GM19240 (cell line): ENCODE measurements at regions not wholly inside any gene's neighbourhood (a gene's known extent, or its start where the extent isn't known, plus 50 kb on each side); places are given as distances from the start of the nearest gene placed in this dataset.
"Not testable (repeated sequence)": the region's sequence is repeated elsewhere in the genome, so short reads cannot be mapped to it uniquely, and the experiment has no call there.

Experiments used
- DNase-seq: peaks from one replicate; pipeline ENCODE4 v3.0.0; 2011; ENCODE audit warnings: low spot score; ENCODE audit not compliant: insufficient read length

- DNase-seq: no peak
These were observed 287.2 kb downstream of the HGF start for GRCh38 chr7:81482600-81483186.

GRCh38 chr7:81478664-81479063 is 291.2 kb downstream of the HGF start:
- no peak for DNase-seq

GRCh38 chr7:81478201-81478600 is 291.6 kb downstream of the HGF start:
- DNase-seq: not testable (repeated sequence)

GRCh38 chr7:81473236-81473635 is 296.6 kb downstream of the HGF start:
- DNase-seq: no peak

- DNase-seq: no peak
These were observed 299.0 kb downstream of the HGF start for GRCh38 chr7:81470724-81471379.

GRCh38 chr7:81469869-81470723 is 299.8 kb downstream of the HGF start:
- no peak for DNase-seq

GRCh38 chr7:81469153-81469868 is 300.5 kb downstream of the HGF start:
- DNase-seq: no peak

- no peak for DNase-seq
These were observed 301.3 kb downstream of the HGF start for GRCh38 chr7:81468526-81468925.

- DNase-seq: no peak
These were observed 301.9 kb downstream of the HGF start for GRCh38 chr7:81467964-81468363.

GRCh38 chr7:81462672-81463071 is 307.2 kb downstream of the HGF start:
- DNase-seq: no peak

GRCh38 chr7:81460250-81461045 is 309.4 kb downstream of the HGF start:
- no peak for DNase-seq

- DNase-seq: no peak
These were observed 310.4 kb downstream of the HGF start for GRCh38 chr7:81459485-81459884.

- no peak for DNase-seq
These were observed 311.9 kb downstream of the HGF start for GRCh38 chr7:81457852-81458522.

GRCh38 chr7:81453770-81454169 is 316.1 kb downstream of the HGF start:
- DNase-seq: not testable (repeated sequence)

- DNase-seq: no peak
These were observed 320.7 kb downstream of the HGF start for GRCh38 chr7:81449105-81449504.

- DNase-seq: no peak
These were observed 322.4 kb downstream of the HGF start for GRCh38 chr7:81447351-81447952.

- DNase-seq: no peak
These were observed 323.6 kb downstream of the HGF start for GRCh38 chr7:81446212-81446611.

GRCh38 chr7:81445462-81445861 is 324.4 kb downstream of the HGF start:
- no peak for DNase-seq

GRCh38 chr7:81441750-81442149 is 328.1 kb downstream of the HGF start:
- DNase-seq: no peak

GRCh38 chr7:81439591-81439990 is 330.3 kb downstream of the HGF start:
- DNase-seq: no peak
